Colonic mucosa (tissue), 4 donors: ENCODE measurements at regions not wholly inside any gene's neighbourhood (a gene's known extent, or its start where the extent isn't known, plus 50 kb on each side); places are given as distances from the start of the nearest gene placed in this dataset.

Source experiments
- DNase-seq: peaks from one replicate; pipeline ENCODE4 v3.0.0-alpha.2; 2020
- H3K27ac ChIP-seq: fragments of 200-600 bp; one replicate; pipeline ENCODE4 v1.8.0; 2021
- H3K27me3 ChIP-seq: fragments of 200-600 bp; one replicate; pipeline ENCODE4 v1.8.0; 2021
- H3K36me3 ChIP-seq: fragments of 200-600 bp; one replicate; pipeline ENCODE4 v1.8.0; 2021
- H3K4me1 ChIP-seq: fragments of 200-600 bp; one replicate; pipeline ENCODE4 v1.8.0; 2021; ENCODE audit warnings: mild to moderate bottlenecking
- H3K4me3 ChIP-seq: fragments of 200-600 bp; one replicate; pipeline ENCODE4 v1.8.0; 2021
- H3K9ac ChIP-seq, 2 donors: one replicate each; pipeline ENCODE4 v1.7.0; 2013; ENCODE audit warnings: control low read depth in 2 of 2, low read depth in 2 of 2, low read length in 2 of 2
- H3K9me3 ChIP-seq: fragments of 200-600 bp; one replicate; pipeline ENCODE4 v1.8.0; 2021
- CTCF ChIP-seq: fragments of 200-600 bp; IDR thresholded peaks from one replicate; pipeline ENCODE4 v1.8.0; 2022; ENCODE audit warnings: antibody characterized with exemption, mild to moderate bottlenecking
- intact Hi-C: fragments of 100-400 bp; cut with DNase I; formaldehyde crosslinking; loops from one replicate; pipeline ENCODE4 v1.14.1; 2022
- donor health status: healthy.
- donor health status: DM: no; HTN: no; CAD: no.
- donor health status: DM: no; HTN: no; CAD: no.

GRCh38 chr2:145914716-145915115 is 1394.8 kb upstream of the ZEB2 start:
- no peaks in the 10 kb centered on the region for H3K36me3 ChIP-seq
- H3K27me3 ChIP-seq: no peaks in the 10 kb centered on the region
- no peak overlapping the region for H3K4me3 ChIP-seq
- no peaks in the 10 kb centered on the region for H3K9me3 ChIP-seq
- H3K4me1 ChIP-seq: no peaks in the 10 kb centered on the region
- no peak for DNase-seq
- intact Hi-C loops: no loop called here
- H3K9ac ChIP-seq: no peak overlapping the region
- no peak overlapping the region for H3K27ac ChIP-seq
- no peak for TF ChIP-seq CTCF

- no peak for TF ChIP-seq CTCF
- H3K27me3 ChIP-seq: no peaks in the 10 kb centered on the region
- intact Hi-C loops: no loop called here
- no peaks in the 10 kb centered on the region for H3K4me1 ChIP-seq
- no peak overlapping the region for H3K4me3 ChIP-seq
- no peaks in the 10 kb centered on the region for H3K36me3 ChIP-seq
- no peak overlapping the region for H3K27ac ChIP-seq
- no peak overlapping the region for H3K9ac ChIP-seq
- no peak for DNase-seq
- H3K9me3 ChIP-seq: no peaks in the 10 kb centered on the region
Measured at GRCh38 chr2:145910416-145910815, 1390.5 kb upstream of the ZEB2 start.

- TF ChIP-seq CTCF: no peak
- H3K4me1 ChIP-seq: no peaks in the 10 kb centered on the region
- no peak for DNase-seq
- H3K4me3 ChIP-seq: no peak overlapping the region
- no peaks in the 10 kb centered on the region for H3K9me3 ChIP-seq
- intact Hi-C loops: no loop called here
- H3K27ac ChIP-seq: no peak overlapping the region
- no peaks in the 10 kb centered on the region for H3K27me3 ChIP-seq
- no peaks in the 10 kb centered on the region for H3K36me3 ChIP-seq
- H3K9ac ChIP-seq: no peak overlapping the region
Measured at GRCh38 chr2:145909766-145910165, 1389.8 kb upstream of the ZEB2 start.

- DNase-seq: no peak
- H3K27me3 ChIP-seq: no peaks in the 10 kb centered on the region
- H3K9ac ChIP-seq: no peak overlapping the region
- H3K4me3 ChIP-seq: no peak overlapping the region
- H3K9me3 ChIP-seq: no peaks in the 10 kb centered on the region
- H3K27ac ChIP-seq: no peak overlapping the region
- no peaks in the 10 kb centered on the region for H3K36me3 ChIP-seq
- no peaks in the 10 kb centered on the region for H3K4me1 ChIP-seq
- intact Hi-C loops: no loop called here
- no peak for TF ChIP-seq CTCF
Measured at GRCh38 chr2:145909175-145909755, 1389.3 kb upstream of the ZEB2 start.

- Histone ChIP-seq H3K36me3 (no peaks in the 10 kb centered on the region), H3K9me3 (no peaks in the 10 kb centered on the region), H3K9ac (no peak overlapping the region), H3K4me3 (no peak overlapping the region), H3K27me3 (no peaks in the 10 kb centered on the region), H3K4me1 (no peaks in the 10 kb centered on the region), H3K27ac (no peak overlapping the region)
- DNase-seq: no peak
- no peak for TF ChIP-seq CTCF
- intact Hi-C loops: no loop called here
Measured at GRCh38 chr2:145906354-145906753, 1386.4 kb upstream of the ZEB2 start.
